GM18873 (cell line): ENCODE measurements at regions not wholly inside any gene's neighbourhood (a gene's known extent, or its start where the extent isn't known, plus 50 kb on each side); places are given as distances from the start of the nearest gene placed in this dataset.

Experiments used
- ATAC-seq: cut with Tn5 transposase; IDR thresholded peaks from one replicate; pipeline ENCODE4 v1.9.1; 2021; ENCODE audit warnings: mild to moderate bottlenecking, moderate library complexity, moderate number of reproducible peaks; ENCODE audit not compliant: unreplicated experiment, low FRiP score

DNA sequence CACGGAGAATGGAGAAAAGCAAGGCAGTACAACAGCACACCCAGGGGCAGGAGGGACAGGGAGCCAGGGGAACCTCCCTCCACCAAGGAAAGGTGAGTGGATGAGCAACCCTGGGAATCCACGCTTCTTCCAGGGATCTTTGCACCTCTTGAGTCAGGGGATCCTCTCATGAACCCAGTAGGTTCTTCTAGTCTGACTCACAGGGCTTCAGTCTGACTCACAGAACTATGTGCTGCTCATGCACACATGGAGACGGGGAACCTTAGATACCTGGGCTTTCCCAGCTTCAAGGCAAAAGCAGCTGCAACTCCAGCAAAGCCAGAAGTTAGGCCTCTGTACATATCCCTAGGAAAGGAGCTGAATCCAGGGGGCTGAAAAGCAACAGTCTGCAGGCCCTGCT is 1021.4 kb upstream of the TENM4 start:
- no peak for ATAC-seq

GRCh38 chr11:80458376-80458775 is 1017.5 kb upstream of the TENM4 start:
- no peak for ATAC-seq

DNA sequence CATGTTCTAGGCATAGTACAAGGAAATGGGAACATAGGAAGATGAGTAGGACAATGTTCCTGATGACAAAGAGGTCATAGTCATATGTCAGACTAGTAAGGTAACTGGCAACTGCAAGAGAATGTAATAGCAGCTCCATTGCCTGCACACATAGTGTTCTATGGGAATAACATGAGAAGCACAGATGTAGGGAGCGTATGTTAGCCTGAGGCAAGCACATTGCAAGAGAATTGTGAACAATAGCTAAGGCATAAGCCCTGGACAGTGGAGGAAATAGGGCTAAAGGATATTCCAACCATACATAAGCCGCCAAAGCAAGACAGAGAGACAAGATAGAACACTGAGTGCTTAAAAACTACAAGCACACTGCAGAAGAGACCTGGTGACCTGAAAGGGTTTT is 1017.0 kb upstream of the TENM4 start:
- no peak for ATAC-seq

DNA sequence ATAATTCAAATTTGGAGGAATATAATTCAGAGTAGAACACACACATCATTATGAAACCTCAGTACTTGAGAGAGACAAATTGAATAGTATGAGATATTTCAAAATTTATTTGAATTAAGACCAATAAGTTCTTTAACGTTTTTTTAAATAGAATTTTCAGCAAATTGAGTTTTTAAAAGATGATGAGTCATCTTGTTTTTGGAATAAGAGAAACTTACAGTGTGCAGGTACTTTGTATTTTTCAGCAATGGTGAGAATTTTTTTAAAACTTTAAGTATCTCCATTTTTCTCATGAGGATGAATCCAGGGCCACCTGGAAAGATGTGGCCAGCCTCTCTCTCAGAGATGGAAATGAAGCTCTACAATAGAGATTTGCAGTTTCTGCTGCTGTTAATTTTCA is 1015.0 kb upstream of the TENM4 start:
- no peak for ATAC-seq

GRCh38 chr11:80451105-80451504 is 1010.3 kb upstream of the TENM4 start:
- no peak for ATAC-seq

DNA sequence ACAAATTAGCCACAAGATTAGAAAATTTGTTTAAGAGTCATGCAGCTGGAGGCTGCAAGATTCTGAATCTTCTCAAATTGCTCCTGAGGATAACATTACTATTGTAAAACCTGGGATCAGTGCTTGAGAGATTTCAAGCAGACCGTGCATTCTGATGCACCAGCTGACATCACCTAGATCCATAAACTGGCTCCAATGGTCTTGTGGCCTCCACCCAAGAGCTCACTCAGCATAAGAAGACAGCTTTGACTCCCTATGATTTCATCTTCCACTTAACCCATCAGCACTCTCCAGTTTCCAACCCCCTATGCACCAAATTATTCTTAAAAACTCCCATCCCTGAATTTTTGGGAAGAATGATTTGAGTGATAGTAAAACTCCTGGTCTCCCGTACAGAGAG is 1007.9 kb upstream of the TENM4 start:
- ATAC-seq = no peak

GRCh38 chr11:80443177-80443576 is 1002.3 kb upstream of the TENM4 start:
- ATAC-seq = no peak

DNA sequence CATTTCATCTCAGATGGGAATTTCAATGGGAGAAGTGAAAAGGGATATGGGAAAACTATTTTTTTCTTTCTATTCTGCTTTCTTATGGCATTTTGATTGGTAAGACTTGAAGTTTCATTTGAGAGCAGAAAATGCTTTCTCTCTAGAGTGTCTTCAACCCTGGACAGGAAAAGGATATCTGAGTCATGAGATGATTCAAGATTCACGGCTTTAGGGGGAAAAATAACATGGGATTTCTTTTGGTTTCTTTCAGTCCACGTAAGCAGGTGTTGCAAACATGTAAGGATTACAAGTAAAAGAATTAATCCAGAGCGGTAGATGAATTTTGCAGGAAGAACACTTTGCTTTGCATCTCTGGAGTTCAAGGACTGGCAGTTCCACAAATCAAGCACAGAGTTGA is 1001.0 kb upstream of the TENM4 start:
- no peak for ATAC-seq

GRCh38 chr11:80440835-80441234 is 1000.0 kb upstream of the TENM4 start:
- no peak for ATAC-seq

- ATAC-seq = no peak
Observed at GRCh38 chr11:80436547-80436946, 995.7 kb upstream of the TENM4 start.

GRCh38 chr11:80435345-80435744 is 994.5 kb upstream of the TENM4 start:
- ATAC-seq = no peak

GRCh38 chr11:80432057-80432456 is 991.2 kb upstream of the TENM4 start:
- ATAC-seq = no peak

DNA sequence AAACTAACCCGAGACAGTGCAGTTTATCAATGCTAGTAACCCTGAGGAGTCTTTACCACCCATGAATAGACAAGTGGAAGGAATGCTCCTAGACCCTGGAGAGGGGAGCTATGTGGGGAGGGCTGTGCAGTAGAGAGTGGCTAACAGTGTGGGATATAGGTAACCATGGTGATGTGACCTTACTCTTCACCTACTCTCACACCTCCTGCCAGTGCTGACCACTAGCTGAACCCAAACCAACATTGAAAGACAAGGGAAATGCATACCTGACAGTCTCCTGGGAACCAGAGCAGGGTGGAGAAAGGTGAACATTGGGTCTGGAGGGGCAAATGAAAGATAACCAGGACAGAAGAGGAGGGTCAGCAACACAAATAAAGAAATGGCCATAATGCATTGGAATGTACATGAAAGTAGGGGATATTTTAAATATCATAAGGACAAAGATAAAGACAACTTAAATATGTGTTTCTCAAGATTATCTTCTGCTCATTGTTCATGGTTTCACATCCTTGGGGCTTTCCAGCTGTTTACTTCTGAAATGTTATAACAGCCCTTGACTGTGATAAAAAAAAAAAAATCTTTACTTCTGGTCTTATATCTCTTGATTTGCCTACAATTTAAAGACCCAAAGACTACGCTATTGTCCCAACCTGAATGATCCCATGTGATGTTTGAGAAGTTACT is 983.3 kb upstream of the TENM4 start:
- ATAC-seq = no peak

- no peak for ATAC-seq
Observed at GRCh38 chr11:80420374-80420773, 979.5 kb upstream of the TENM4 start.

- ATAC-seq = no peak
Observed at GRCh38 chr11:80417681-80418080, 976.9 kb upstream of the TENM4 start.

DNA sequence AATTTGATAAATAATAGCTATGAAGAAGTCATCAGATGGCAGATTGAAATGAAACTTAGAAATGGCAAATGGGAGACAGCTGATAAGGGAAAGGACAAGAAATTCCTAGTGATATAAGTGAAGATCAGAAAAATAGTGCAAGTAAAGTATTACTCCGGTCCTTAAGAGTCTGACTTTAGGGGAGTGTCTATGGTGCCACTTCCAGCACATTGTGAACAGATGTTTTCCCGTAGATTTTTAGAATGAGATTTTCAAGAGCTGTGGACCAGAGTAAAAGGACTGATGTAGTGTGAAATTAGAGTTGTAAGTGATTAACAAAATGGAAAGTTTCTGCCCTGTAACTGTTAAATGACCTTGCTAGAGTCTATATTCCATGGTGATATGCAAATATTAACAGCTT is 974.8 kb upstream of the TENM4 start:
- no peak for ATAC-seq

- ATAC-seq = no peak
Observed at GRCh38 chr11:80414181-80415165, 973.6 kb upstream of the TENM4 start.

- no peak for ATAC-seq
Observed at GRCh38 chr11:80412604-80413003, 971.8 kb upstream of the TENM4 start.

DNA sequence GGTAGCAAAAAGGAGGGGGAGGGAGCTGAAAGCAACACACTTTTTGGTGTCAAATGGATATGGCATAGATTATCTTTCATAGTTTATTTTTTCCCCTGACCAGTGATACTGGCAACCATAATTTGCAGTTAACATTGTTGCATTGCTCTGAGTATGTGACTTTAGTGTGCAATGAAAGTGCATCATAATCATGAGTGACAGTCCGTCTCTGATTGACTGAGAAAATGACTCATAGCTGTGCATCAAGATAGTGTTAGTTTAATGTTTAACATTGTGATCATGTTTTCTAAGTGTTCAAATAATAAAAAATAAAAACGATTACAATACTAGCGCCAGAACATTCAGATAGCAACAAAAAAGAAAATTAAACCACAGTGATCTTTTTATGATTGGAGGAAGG is 952.4 kb upstream of the TENM4 start:
- no peak for ATAC-seq

GRCh38 chr11:80390505-80390904 is 949.7 kb upstream of the TENM4 start:
- ATAC-seq = no peak

GRCh38 chr11:80388536-80388935 is 947.7 kb upstream of the TENM4 start:
- ATAC-seq = no peak

- ATAC-seq = no peak
Observed at GRCh38 chr11:80388130-80388529, 947.3 kb upstream of the TENM4 start.
